Neural cell (in vitro differentiated cells): ENCODE measurements at regions not wholly inside any gene's neighbourhood (a gene's known extent, or its start where the extent isn't known, plus 50 kb on each side); places are given as distances from the start of the nearest gene placed in this dataset.

Experiments used
- EP300 ChIP-seq: fragments of 450-650 bp; conservative IDR thresholded peaks from 2 replicates; pipeline ENCODE4 v1.6.1; 2014; ENCODE audit warnings: antibody characterized with exemption, mild to moderate bottlenecking, moderate library complexity; ENCODE audit not compliant: poor library complexity, severe bottlenecking
- EZH2 ChIP-seq: fragments of 200-600, 300-800 bp; shearing (Covaris generic), sonication (generic); IDR thresholded peaks from 2 replicates; pipeline ENCODE4 v1.6.1; 2014; ENCODE audit warnings: antibody characterized with exemption, low read length, borderline replicate concordance, mild to moderate bottlenecking; ENCODE audit not compliant: insufficient read depth, poor library complexity, severe bottlenecking
- POLR2AphosphoS5 ChIP-seq: IDR thresholded peaks from 2 replicates; pipeline ENCODE4 v1.6.1; 2012
- SMC3 ChIP-seq: fragments of 450-650 bp; conservative IDR thresholded peaks from 2 replicates; pipeline ENCODE4 v1.6.1; 2014; ENCODE audit warnings: antibody characterized with exemption, mild to moderate bottlenecking, moderate library complexity; ENCODE audit not compliant: poor library complexity
- TAF1 ChIP-seq: IDR thresholded peaks from 2 replicates; pipeline ENCODE4 v1.6.1; 2012; ENCODE audit warnings: low read depth
- TF ChIP-seq, protein P1 (sequence below): fragments of 450-650 bp; IDR thresholded peaks from 2 replicates; pipeline ENCODE4 v1.5.1; 2014; ENCODE audit warnings: antibody characterized with exemption, mild to moderate bottlenecking, moderate library complexity; ENCODE audit not compliant: poor library complexity, severe bottlenecking
- TF ChIP-seq, protein P2 (sequence below): IDR thresholded peaks from 2 replicates; pipeline ENCODE4 v1.6.1; 2012; ENCODE audit warnings: borderline replicate concordance

DNA sequence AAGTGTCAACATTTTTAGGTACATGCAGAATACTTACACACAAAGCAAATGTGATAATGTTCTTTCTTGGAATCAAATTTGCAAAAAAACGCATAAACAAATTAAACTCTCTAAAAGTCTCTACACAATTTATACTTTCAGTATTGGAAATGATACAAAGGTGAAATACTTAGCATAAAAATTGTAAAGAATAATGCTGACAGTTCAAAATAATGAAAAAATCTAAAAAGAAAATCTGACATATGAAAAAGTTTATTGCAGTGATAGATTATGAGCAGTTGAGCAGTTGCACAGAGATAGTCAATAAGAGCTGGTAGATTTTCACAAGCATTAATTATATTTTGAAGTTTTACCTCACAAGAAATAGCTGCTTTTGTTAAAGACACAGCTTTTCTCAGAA lies 1176.4 kb upstream of the EYS start:
- TF ChIP-seq TAF1 = no peak
- TF ChIP-seq POLR2AphosphoS5 = no peak
- TF ChIP-seq, protein P1, sequence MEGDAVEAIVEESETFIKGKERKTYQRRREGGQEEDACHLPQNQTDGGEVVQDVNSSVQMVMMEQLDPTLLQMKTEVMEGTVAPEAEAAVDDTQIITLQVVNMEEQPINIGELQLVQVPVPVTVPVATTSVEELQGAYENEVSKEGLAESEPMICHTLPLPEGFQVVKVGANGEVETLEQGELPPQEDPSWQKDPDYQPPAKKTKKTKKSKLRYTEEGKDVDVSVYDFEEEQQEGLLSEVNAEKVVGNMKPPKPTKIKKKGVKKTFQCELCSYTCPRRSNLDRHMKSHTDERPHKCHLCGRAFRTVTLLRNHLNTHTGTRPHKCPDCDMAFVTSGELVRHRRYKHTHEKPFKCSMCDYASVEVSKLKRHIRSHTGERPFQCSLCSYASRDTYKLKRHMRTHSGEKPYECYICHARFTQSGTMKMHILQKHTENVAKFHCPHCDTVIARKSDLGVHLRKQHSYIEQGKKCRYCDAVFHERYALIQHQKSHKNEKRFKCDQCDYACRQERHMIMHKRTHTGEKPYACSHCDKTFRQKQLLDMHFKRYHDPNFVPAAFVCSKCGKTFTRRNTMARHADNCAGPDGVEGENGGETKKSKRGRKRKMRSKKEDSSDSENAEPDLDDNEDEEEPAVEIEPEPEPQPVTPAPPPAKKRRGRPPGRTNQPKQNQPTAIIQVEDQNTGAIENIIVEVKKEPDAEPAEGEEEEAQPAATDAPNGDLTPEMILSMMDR = no peak
- no peak for TF ChIP-seq EZH2
- no peak for TF ChIP-seq SMC3
- TF ChIP-seq, protein P2, sequence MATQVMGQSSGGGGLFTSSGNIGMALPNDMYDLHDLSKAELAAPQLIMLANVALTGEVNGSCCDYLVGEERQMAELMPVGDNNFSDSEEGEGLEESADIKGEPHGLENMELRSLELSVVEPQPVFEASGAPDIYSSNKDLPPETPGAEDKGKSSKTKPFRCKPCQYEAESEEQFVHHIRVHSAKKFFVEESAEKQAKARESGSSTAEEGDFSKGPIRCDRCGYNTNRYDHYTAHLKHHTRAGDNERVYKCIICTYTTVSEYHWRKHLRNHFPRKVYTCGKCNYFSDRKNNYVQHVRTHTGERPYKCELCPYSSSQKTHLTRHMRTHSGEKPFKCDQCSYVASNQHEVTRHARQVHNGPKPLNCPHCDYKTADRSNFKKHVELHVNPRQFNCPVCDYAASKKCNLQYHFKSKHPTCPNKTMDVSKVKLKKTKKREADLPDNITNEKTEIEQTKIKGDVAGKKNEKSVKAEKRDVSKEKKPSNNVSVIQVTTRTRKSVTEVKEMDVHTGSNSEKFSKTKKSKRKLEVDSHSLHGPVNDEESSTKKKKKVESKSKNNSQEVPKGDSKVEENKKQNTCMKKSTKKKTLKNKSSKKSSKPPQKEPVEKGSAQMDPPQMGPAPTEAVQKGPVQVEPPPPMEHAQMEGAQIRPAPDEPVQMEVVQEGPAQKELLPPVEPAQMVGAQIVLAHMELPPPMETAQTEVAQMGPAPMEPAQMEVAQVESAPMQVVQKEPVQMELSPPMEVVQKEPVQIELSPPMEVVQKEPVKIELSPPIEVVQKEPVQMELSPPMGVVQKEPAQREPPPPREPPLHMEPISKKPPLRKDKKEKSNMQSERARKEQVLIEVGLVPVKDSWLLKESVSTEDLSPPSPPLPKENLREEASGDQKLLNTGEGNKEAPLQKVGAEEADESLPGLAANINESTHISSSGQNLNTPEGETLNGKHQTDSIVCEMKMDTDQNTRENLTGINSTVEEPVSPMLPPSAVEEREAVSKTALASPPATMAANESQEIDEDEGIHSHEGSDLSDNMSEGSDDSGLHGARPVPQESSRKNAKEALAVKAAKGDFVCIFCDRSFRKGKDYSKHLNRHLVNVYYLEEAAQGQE = no peak
- no peak for TF ChIP-seq EP300
